GM21515 (cell line): ENCODE measurements at regions not wholly inside any gene's neighbourhood (a gene's known extent, or its start where the extent isn't known, plus 50 kb on each side); places are given as distances from the start of the nearest gene placed in this dataset.

ENCODE experiments used
- ATAC-seq: cut with Tn5 transposase; IDR thresholded peaks from one replicate; pipeline ENCODE4 v1.9.1; 2021; ENCODE audit not compliant: unreplicated experiment

DNA sequence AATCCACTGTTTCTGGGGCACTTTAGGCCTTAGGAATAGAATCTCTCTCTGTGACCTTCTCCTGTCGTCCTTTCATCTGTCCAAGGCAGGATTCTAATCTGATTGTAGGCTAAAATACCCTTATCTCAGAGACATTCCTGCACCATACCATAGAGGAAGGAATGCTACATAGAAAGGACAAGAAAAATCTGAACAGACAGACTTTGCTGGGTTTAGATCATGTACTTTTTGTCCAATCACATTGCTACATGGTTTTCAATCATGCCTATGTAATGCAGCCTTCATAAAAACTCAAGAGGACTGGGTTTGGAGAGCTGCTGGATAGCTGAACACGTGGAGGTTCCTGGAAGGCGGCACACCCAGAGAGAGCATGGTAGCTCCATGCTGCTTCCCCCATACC is 378.5 kb upstream of the SEMA6D start:
- no peak for ATAC-seq

DNA sequence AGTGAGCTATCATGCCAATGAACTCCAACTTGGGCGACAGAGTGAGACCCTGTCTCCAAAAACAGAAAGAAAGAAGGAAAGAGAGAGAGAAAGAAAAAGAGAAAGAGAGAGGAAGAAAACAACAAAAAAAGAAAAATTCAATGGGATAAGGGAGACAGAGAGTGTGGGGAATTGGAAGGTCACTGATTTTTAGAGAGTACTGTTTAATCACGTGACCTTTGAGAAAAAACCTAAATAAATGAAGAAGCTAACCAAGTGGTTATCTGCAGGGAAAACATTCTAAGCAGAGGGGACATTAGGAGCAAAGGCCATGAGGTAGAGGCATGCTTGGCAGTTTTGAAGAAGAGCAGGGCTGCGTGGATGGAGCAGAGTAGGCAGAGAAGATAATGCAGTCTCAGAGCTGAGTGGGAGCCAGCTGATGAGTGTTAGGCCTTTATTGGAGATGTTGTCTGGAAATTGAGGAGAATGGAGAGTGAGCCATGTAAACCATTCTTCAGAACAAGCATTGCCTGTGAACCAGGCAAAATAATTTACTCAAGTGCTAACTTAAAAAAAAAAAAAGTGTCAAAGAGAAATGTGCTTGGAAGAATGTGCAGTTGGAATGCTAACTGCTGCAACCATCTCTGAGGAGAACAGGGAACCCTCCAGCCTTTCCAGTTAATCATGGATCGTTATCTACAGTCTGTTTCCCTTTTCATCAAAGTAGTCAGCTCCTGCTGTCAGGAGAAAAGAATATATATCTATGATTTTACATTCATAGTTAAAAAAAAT is 377.3 kb upstream of the SEMA6D start:
- no peak for ATAC-seq

DNA sequence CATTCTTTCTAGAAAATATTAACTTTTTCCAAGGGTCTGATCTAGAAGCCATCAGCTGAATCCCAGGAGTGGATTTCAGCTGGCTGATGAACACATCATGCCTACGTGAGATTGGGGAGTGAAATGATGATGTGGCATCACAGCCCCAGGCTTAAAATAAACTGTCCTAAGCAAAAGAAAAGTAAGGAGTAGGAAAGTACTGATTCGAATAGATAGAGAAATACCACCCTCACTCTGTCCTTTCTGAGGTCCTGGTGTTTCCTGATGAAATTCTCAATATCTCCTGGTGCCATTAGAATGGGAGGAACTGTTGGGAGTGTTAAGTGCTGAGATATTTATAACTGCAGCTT is 376.8 kb upstream of the SEMA6D start:
- ATAC-seq: no peak

DNA sequence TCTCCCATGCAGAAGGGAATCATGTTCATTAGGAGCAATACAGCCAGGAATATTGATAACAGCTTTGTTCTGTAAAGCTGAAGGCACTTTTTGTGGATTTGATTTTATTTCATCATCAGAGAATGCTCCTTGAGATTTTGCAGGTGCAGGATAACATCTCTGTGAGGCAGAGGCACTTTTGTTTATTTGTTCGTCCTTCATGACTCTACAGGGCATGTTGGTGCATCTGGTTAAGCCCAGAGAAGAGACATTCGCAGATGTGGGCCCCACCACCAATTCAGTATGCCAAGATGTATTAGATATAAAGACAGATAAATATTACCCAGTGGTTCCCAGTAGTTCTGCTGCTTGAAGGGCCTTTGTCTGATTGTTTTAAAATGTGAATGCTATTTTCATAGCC is 368.1 kb upstream of the SEMA6D start:
- no peak for ATAC-seq

DNA sequence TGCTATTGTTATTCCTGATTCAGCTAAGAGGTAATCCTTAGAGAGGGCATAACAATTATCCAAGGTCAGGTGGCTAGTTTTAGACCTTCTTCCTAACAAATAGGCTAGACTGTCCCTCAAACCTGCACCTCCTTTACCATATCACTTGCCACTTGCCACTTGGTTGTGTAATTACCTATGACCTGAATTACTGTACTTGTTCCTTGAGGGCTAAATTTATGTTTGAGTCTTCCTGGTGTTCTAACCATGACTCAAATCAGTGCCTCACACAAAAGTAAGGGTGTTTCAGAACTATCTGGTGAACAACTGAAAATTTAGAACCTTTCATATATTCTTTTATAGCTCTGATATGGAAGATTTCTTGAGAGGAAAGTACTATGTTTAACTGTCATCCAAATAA is 365.8 kb upstream of the SEMA6D start:
- ATAC-seq: no peak

DNA sequence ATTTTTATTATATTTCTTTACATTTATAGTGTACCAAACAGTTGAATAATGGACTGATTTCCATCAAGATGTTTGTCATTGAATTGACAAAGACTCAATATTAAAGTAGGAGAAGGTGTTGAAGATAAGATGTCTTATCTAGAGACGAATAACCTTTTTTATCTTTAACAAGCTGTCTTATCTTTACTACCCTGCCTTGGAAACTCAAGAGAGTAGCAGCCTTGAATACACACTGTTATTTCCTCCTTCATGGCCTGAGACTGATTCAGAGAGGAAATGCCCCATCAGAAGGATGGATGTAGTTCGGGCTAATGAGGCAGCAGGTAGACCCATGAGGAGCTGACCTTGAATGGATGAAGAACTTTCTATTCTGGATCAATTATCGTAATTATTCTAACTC is 365.1 kb upstream of the SEMA6D start:
- ATAC-seq: no peak

DNA sequence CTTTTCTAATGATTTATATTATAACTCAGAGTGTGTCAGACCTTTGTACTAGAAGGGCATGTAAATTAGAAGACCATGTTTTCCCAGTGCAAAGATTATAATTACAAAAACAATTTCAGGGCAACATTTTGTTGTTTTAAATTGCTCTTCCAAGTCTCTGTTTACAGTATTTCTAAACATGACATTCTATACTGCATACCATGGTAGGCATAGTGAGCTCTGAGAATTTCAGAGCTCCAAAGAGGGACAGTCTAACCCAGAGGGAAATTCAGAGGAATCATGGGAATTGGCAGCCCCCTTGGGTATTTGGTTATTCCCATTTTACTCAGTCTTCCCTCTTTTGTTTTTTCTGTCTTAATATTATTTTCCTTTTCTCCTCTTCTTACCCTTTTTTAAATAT is 361.5 kb upstream of the SEMA6D start:
- no peak for ATAC-seq

DNA sequence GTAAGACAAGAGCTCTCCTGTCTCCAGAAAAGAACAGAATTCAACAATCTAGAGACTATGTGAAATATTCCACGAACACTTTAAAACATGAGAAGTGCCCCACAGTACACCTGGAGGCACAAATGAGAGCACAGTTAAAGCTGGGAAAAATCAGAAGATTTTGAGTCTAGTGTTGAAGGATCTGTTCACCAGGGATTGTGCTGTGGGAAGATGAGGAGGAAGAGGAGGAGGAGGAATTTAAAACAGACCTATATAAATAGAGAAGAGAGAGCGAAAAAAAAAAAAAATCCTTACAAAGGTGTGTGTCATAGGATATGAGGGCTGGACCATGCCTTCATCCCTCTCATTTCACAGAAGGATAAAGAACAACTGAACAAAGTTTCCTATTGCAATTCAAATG is 361.0 kb upstream of the SEMA6D start:
- no peak for ATAC-seq

DNA sequence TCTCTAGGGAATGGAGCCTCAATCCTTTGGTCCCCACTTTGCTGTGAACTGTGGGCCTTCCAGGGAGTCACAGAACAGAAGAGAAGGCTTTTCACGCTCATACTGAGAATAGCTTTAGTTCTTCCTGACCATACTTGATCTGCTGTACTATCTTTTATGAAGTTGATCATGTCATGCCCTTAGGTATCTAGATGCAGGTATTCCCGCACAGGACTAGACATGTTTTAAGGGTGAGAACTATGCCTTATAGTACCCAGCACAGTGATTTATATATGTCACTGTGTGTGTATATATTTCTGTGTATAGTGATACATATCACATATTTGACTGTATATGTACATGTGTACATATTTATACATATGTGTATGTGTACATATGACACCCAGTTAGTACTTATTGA is 358.4 kb upstream of the SEMA6D start:
- no peak for ATAC-seq

DNA sequence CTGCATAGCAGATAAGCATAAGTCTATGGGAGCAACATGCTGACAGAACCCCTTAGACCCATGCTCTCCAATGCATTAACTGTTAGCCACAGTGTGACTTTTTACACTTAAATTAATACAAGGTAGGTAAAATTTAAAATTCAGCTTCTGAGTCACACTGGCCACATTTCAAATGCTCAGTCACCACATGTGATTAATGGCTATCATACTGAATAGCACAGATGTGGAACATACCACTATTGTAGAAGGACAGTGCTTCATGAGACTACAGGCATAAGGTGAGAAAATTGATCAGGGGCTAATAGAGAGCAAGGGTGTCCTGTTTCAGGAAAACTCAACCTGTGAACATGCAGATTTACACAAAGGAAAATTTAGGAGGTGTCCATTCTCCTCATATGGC is 357.0 kb upstream of the SEMA6D start:
- ATAC-seq: no peak

DNA sequence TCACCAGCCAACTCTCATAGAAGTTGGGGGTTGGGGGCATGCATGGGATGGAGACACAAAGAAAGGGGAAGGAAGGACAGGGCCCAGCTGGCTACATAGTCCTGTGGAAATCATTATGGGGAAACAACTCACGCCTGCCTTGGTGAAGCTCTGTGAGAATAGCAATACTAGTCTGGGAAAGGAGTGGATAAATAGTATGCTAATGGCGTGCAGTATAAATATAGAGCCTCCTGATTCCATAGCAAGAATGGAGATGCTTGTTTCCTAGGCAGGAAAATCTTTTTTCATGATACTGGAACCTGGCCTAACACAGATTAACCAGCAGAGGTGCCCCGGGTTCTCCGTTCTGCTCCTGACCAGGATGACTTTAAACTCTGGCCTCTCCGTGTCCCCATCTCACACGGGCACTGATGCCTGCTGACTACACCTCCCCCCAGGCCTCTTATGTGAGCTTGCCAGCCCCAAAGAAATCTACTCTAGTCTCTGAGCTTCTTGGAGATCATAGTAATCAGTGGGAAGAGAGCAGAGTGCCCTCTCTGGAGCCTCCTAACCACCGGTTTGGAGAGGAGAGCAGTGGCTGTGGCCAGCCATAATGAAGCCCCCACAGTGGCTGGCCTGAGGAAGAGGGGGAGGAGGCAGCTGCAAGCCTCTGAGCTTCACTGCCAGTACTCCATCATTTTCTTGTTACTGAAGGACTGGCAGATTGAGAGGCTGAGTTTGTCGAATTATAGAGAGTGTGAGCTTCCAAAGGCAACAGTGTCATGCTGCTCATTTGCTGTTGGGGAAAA is 355.0 kb upstream of the SEMA6D start:
- no peak for ATAC-seq

DNA sequence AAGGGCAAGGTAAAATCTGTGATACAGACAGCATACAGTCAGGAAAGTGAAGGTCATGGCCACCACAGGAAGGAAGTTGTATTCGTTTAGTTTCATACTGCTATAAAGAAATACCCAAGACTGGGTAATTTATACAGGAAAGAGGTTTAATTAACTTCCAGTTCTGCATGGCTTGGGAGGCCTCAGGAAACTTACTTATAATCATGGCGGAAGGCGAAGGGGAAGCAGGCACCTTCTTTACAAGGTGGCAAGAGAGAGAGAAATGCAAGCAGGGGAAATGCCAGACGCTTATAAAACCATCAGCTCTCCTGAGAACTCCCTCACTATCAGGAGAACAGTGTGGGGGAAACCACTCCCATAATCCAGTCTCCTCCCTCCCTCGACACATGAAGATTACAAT is 353.7 kb upstream of the SEMA6D start:
- no peak for ATAC-seq

DNA sequence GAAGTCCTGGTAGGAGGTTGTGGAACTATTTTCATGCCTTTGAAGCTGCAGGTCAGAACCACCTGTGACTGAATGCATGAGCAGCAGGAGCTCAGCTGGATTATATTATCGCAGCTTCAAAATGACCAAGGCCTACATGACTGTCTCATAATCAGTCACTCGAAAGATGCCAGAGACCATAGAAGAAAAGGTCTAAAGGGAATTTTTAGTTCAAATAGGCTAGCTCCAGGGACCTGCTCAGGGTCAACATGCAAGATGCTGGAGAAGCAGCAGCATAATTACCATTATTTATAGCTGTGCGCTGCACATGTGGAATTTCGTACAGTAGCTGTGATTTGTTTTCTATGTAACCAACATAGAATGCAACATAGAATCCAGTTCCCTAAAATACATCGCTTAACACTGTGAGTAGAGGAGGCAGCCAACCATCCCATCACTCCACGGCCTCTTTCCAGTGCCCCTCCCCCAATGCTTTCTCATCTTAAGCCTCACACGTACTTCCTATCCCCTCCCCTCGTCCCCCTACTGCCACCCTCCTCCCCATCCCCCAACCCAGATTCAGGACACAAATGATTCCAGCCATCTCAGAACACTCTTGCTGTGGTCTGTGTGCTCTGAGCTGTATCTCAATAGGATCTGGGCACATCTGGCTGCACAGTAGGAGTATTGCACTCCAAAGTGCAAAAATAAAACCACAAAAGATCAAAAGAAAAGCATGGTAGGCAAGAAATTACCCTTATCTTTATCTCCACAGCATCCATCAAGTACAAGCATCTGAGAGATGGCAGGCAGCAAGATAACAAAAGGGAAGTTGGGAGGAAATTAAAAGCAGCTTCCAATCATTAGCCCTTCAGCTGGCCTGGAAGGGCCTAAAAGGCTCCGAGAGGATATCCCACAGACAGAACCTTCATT is 352.8 kb upstream of the SEMA6D start:
- ATAC-seq: no peak

DNA sequence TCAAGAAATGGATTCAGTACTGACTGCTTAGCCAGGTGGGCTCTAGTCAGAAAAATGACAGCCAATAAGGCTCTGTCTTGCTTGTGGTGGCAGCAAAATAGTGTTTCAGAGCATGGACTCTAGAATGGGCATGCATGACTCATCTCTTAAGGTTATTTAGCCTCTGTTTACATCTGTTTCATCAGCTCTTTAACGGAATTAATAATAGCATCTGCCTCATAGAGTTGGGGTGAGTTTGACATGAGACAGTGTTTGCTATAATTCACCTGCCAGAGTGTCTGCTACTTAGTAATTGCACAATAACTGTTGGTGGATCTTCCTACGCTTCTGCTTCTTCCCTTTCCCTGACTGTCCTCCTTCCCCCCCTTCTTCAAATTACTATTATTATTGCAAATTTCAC is 350.4 kb upstream of the SEMA6D start:
- no peak for ATAC-seq

DNA sequence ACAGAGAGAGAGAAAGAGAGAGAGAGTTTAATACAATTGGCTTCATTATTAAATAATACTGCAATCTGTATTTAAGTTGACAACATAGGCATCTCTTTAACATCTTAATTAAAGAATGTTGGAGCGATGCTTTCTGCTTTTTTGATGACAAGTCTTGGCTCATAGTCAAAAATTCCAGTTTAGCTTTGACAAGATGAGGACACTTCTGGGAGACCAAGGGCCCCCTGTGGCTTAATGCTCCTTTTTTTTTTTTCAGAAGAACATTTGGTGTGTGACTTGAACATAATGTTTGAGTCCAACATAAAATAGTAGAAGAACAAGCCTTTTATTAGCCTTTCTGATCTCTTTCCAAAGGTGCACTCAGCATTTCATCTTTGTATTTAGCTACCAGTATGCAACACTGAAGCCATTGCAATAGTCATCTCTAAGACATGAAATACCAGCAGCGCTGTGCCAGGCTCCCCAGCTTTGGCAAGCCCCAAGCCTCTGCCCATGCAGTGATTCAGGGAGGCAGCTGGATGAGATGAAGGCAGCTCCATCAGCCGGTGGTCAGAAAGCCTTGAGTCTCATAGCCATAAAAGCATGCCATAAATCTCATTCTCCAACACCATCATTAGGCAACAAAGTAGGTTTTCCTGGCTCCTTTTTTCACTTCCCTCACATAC is 349.4 kb upstream of the SEMA6D start:
- ATAC-seq: no peak

DNA sequence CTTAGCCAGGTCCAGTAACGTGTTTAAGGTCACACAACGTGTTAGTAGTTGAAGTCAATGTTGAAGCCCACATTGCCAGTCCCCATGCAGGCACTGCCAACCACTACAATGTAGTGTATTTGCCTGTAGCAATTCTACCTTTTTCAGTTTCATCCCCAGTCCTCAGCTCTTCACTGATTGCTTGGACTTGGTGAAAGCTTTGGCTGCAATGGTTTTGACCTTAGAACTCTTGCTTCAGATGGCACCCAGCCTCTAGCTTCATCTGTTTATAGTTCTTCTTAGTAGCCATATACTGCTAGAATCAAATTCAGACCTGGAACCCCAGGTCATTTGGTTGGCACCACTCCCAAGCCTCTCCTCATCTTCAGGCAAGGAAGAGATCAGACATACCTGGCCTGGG is 345.4 kb upstream of the SEMA6D start:
- no peak for ATAC-seq

DNA sequence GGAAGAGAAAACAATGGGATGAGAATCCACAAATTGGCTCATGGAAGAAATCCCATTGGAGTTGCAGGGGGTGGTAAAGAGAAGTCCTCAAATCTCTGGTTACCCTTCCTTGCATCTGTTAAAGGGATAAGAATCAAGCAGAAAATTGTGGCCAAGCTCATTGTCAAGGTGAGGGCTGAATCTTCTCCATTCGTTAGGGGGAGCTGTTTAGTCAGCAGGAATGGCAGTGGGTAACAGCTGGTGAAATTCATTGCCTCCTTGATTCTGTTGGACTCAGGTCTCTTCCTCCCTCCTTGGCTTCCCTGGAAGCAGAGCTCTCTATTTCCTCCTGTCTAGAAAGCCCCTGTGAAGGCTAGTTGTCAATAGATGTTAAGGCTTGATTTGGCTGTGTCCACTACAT is 343.1 kb upstream of the SEMA6D start:
- no peak for ATAC-seq

DNA sequence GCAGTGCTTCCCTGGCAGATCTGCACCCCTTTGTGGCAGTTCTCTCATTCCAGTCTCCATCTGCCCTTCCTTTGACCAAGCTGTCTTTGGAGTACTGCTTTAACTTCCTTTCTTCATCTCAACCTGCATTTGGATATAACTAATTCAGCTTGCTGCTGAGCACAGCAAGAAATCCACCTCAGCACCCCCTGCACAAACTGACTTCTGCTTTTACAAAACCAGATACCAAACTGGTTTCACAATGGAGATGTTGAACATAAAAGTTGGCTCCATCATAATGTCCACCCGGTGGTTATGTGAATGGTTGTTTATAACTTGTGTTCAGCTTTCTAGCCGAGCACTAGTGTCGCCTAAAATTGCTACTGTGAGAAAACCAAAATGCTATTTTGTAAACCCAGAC is 341.1 kb upstream of the SEMA6D start:
- ATAC-seq: no peak

DNA sequence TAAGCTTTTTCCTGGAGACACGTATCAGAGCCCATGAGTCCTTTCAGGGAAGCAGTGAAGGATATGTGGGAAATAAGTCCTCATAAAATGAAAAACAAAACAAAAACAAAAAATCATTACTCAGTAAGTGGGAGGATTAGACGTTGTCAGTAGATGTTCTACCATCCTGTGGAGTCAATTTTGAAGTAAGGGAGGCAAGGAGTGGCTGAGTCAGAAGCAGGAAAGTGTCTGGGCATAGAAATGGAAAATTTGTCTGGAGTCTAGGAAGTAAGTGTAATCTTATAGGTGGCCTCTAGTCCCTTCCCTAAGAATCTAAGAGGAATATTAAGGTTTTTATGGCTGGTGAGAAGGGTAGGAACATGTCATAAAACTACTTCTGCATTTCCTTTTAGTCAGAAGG is 339.8 kb upstream of the SEMA6D start:
- ATAC-seq: no peak

DNA sequence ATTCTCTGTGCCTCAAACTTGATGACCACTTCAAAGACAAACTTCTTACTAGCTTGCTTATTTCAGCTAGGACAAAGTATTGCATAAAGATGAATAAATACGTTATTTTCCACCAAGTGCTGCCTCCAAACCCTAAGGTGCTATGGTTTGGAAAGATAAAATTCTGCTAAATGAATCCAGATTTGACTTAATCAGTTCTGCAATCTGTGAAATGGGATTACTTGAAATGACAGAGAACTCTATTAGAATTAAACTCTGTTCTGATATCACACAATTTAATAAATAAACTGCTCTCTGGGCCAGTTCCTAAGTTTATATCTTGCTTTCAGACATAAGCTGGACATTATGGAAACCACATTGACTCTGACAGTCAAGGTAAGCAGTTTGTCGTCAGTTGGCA is 338.8 kb upstream of the SEMA6D start:
- ATAC-seq: no peak

DNA sequence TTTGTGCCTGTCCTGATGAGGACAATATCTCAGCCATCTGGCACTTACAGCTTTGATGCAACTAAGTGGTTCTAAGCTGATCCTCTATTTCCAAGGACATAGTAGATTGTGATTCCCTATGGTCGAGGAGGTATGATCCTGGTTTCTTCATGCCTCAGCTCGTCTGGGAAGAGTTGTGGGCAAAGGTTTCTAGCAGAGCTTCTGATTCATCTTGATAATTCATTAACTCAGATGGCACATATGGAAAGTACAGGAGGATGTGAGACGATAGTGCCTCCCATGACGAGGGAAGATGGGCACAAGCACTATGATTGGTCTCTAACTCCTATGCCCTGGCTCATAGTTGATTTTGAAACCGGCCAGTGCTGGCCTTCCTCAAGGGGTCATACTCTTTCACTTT is 334.2 kb upstream of the SEMA6D start:
- ATAC-seq: no peak
